Femur (tissue), 1 donor: ENCODE measurements at regions not wholly inside any gene's neighbourhood (a gene's known extent, or its start where the extent isn't known, plus 50 kb on each side); places are given as distances from the start of the nearest gene placed in this dataset.
"Not testable (repeated sequence)": the region's sequence is repeated elsewhere in the genome, so short reads cannot be mapped to it uniquely, and the experiment has no call there.

Experiments used
- DNase-seq: peaks from one replicate; pipeline ENCODE4 v3.0.0-alpha.2; 2017

DNA sequence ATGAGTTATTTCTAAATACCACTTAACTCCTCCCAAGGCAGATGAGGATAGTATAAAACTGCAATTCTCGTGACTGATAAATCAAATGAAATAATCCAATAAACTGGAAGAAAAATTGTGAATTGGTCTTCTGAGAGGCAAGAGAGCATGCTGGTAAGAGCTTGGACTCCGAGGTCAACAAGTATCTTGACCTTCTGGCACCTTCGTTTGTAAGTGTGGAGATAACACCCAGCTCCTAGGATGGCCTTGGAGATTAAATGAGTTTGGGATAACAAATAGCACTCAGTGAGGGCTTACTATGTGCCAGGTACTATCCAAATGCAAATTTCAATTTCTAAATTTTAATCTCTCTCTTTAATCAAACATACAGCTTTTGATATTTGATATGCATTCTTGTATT is 866.3 kb upstream of the WWC1 start:
- DNase-seq: no peak

DNA sequence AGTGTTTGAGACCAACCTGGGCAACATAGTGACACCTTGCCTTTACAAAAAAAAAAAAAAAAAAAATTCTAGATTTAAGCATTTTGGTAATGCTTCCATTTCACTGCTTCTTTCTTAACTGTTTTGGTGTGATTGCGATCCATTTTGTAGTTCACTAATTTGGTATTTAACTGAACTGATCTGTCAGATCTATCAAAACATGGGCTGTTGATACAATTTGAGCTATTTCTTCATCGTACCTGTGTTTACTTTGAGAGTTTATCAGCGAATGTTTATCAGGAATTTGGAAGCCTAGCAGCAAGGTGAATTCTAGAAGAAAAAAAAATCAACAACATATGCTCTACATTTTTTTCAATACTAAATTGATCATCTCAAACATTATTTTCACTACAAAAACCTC is 864.9 kb upstream of the WWC1 start:
- DNase-seq: no peak

DNA sequence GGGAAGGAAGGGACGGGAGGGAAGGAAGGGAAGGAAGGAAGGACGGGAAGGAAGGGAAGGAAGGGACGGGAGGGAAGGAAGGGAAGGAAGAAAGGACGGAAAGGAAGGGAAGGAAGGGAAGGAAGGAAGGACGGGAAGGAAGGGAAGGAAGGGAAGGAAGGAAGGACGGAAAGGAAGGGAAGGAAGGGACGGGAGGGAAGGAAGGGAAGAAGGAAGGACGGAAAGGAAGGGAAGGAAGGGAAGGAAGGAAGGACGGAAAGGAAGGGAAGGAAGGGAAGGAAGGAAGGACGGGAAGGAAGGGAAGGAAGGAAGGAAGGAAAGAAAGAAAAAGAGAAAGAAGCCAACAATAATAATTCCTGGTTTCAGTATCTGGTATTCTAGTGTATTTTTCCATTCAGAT is 863.8 kb upstream of the WWC1 start:
- not testable (repeated sequence) for DNase-seq

DNA sequence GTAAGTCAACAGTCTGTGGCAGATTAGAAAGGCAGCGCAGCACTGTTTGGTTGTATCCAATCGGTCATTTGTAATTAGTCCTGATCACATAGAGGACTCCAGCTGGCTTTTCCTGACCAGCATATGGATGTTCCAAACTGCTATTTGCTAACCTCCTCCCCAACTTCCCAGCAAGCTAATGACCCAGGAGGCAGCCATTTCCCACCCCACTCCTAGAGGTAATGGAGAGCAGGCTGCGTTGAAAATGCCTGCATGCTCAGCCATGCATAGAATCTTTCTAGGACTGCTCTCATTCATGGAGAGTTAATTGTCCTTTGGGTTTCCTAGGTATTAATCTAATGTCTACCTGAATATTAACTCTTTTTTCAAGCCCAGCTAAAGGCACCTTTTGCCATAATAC is 850.6 kb upstream of the WWC1 start:
- no peak for DNase-seq

DNA sequence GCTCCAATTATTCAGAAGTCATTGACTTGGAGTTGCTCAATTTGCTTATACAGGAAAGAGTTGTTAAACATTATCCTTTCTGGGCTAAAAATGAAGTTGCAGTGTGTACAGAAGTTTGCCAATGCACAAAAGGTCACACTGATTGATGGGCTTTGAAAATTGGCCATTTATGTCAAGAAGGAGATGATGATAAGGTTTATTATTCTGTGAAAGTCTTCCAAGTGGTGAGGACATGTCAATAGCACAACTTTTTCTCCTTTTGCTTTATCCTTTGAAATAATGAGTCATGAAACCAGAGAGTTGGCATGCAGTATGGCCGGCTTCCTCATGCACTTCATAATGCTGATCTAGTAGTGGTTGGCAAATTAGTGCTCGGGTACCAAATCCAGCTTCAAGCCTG is 848.5 kb upstream of the WWC1 start:
- DNase-seq: no peak

DNA sequence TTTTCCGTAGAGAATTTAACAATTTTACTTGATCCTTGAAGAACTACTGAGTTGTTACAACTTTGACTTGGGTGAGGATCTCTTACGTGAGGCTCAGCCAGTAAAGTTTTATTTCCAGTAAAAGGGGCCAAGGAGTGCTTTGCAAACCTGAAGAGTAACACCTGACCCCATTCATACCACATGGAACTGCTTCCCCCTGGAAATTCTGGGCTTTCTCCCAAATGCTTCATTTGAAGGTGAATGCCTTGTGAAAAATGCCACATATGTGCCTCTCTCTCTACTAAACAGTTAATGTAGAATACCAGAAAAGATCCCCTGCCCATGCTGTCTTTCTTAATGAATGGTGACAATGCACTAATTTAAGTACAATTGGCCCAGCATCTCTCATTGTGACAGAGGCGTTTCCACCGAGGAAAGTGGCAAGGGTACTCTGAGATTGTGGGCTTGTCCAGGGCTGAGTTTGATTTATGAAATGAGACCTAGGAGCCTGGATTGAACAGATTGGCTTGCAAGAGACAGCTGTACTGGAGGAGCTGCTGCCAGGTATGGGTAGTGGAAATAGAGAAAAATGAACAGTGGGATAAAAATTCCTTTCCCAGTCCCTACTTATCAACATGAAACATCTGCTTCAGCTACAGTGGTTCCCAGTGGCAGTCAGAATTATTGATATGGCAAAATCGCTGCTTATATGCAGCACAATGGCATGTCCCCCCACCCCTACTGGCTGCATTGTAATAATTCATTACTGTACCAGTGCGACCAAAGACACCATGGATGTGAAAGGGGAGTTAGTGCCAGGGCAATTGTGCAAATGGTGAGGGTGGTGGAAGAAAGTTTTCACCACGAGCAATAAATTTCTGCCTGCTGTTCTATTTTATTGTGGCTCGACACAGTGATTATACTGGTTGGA is 843.7 kb upstream of the WWC1 start:
- no peak for DNase-seq

DNA sequence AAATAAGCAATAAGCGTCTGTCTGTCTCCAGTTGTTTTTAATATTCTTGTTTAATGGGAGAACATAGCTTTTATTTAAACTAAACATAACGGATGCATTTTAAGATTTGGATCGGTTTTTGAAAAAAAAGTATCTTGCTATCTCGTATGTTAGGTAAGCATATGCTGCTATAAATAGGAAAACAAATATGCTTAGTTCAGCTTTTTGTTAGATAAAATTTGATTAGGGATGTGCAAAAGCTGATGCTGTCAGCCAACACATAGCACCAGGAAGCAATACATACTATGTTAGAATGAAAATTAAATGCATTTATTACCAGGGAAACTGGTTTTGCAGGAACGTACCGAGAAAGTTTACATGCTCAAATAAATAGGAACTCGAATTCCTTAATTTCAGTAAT is 843.1 kb upstream of the WWC1 start:
- DNase-seq: no peak

DNA sequence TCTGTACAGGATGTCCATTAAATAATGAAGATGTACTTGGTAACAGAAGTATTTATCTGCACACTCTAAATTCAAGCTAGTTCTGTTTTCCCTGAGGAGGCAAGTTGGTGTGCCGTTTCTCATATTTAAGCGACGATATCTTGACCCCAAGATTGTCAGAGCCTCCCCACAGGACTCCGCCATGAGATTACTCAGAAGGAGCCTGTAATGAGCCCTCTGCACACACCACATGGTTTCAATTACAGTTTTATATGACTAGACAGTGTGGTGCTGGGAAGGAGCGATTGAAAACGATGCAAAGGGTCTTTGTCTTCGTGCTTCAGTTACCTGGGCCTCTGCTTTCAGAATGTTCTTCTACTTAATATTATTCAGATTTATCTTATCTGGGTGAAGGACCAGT is 840.4 kb upstream of the WWC1 start:
- no peak for DNase-seq

DNA sequence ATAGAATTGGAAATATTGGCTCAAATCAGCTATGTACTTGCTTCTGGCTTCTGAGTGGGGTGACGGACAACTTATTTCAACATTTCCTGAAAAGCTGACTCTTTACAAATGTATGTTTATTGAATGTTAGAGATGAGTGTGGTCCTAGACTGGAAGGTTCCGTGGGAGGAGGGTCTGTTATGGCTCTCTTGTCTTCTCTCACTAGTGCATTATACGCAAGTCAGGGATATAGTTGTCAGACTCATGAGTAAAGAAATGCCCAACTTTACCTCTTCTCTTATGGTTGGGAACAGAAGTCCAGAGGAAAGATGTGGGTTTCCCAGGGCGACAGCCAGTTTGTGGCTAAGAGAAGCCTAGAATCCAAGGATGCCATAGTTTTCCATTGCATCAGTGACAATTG is 839.3 kb upstream of the WWC1 start:
- DNase-seq: no peak

DNA sequence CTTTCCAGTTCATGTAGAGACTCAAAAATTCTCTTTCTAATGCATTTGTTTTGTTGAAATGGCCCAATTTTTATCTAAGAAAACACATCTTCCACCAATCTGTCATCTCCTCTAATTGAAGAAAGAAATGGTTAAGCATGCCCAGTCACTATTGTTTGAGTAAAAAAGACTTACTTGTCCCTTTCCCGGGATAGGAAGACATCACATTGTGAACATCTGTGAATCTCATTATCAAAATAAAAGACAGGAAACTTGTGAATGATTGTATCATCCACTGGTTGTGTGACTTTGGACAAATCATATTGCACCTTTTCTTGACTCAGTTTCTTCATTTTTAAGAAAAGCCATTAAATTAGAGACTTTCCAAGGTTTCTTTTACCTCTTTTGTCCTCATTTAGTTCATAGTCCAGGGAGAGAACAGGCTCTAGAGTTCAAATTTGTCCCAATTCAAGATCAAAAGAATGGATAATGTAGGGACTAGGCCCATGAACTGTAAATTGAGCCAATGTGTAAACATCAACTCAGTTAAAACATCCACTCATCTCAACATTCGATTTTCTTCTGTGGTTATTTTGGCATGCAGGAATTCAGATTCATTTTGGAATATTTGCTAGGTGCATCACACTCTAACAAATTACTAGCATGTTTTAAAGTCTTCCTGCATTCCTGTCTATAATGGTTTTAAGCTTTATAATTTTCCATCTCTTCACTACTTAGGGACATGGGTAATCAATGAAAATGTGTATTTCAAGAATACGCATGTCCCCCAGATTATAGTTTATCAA is 838.0 kb upstream of the WWC1 start:
- DNase-seq: no peak

DNA sequence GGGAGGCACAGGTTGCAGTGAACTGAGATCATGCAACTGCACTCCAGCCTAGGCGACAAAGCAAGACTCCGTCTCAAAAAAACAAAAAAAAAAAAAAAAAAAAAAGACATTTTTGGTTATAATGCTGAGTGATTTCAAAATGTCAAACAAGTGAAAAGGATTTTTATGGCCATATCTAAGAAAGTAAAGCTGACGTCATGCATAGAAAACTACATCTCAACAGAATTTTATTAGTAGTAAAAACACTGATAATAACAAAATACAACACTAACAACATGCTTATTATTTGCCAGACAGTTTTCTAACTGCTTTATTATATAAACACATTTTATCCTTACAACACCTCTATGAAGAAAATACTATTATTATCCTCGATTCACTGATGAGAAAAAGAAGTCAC is 833.0 kb upstream of the WWC1 start:
- no peak for DNase-seq

DNA sequence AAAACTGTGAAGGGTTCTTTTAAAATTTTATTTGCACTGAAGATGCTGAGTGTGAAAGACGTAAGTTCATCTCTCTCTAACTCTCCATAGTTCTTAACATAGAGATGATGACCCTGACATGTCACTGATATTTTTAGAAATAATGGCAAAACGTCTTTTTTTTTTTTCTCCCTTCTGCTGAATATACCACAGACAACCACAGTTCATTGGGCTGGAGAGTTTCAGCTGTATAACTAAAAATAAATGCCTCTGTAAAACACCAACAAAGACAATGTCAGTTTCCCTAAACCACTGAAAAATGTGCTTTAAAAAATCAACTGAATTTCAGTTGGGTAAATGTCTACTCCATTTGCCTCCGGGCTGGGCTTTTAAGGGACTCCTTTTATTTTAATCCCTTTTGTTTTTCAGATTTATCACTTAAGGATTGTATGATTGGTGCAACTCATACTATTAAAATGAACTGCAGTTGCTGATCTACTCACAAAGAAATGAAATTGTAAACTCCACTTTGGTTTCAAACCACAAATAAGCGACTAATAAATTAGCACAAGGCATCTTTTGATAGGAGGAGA is 830.9 kb upstream of the WWC1 start:
- DNase-seq: no peak

DNA sequence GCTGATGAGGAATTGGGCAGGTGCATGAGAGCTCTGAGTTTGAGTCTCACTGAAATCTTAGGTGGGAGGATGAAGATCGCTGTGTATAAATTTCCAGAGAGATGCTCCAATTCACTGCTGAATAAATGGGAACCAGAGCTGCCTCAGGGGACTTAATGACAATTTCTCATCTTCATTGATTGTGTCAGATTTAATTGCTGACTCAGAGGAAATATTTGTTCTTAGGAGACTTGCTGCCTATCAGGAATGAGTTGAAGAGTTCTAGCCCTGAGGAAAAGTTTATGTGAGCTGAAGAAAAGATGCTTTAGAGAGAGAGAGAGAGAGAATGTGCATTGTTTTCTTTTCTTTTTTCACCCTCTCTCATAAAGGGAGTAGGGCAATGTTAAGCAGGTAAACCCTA is 827.5 kb upstream of the WWC1 start:
- no peak for DNase-seq

DNA sequence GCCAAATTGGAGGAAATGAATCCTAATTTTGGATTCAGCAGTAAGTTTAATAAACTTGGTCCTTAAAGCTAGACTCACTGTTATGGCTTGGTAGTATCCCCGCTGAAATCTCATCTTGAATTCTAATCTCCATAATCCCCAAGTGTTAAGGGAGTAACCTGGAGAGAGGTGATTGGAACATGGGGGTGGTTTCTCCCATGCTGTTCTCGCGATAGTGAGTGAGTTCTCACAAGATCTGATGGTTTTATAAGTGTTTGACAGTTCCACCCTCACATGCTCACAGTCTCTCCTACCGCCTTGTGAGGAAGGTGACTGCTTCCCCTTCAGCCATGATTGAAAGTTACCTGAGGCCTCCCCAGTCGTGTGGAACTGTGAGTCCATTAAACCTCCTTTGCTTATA is 824.5 kb upstream of the WWC1 start:
- DNase-seq: no peak

DNA sequence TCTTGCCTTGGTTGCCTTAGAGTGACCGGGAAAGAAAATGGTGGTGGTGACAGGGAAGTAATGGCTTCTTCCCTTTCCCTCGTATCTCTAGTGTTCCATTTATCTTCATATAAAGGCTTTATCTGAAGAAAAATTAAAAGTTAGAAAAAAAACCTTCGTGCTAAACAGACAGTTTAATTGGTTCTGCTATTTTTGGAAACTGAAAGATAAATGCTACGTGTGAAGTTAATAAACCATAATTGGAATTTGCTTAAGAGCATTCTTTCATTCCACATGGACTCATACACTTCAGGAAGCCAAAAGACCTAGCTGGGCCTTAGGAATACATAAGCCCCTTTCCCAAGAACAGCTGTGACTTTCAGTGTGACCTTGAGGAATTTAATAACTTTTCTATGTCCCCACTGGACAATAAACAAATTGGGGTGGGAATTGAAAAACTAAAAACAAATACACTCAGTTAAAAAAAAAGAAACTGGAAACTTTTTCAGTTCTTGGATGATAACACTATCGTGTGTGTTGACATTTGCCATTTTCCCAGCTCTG is 818.8 kb upstream of the WWC1 start:
- no peak for DNase-seq

DNA sequence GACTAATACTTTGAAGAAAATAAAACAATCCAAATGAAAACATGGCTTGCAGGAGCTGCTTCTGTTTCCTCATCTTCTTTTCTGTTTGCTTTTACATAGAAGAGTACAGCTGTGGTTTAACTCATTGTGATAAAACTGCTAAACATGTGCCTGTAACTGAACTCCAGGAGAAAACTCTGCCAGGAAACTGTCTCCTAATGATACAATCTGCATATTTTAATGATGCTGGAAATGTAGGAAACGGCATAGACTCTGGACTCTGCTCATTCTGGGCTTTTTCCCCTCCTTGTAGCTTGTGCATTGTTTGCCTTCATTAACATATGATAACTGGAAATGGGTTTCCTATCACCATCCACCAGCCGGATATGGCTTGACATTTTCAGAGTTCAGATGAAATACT is 813.3 kb upstream of the WWC1 start:
- DNase-seq: no peak

DNA sequence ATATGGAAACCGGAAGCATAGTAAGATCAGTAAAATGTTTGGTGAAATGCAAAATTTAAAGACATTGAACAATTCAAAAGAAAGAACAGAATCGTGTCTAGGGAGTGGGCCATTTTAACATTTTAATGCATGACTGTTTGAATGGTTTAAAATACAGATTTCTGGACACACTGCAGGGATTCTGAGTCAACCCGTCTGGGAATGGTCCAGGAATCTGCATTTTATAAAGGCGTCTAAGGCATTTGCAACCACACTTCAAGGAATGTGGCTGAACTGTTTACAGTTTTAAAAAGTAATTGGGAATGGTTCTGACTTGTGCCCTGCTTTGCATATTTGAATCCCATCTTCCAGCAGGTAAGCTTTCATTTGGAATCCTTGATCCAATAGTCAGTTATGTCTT is 811.7 kb upstream of the WWC1 start:
- DNase-seq: no peak

DNA sequence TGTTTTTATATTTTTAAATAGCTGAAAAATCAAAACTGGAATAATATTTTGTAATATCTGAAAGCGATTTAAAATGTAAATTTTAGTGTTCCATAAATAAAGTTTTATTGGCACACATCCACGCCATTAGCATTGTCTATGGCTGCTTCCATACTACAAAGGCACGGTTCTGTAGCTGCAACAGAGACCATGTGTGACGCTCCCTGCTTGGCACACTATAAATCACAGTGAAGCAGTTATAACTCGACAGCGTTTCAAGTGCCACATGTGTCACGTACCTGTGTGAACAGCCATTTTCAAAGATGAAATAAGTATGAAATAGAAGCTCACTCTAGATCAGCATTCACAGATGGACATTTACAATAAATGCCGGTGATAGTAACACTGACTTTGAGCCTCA is 810.1 kb upstream of the WWC1 start:
- DNase-seq: no peak

DNA sequence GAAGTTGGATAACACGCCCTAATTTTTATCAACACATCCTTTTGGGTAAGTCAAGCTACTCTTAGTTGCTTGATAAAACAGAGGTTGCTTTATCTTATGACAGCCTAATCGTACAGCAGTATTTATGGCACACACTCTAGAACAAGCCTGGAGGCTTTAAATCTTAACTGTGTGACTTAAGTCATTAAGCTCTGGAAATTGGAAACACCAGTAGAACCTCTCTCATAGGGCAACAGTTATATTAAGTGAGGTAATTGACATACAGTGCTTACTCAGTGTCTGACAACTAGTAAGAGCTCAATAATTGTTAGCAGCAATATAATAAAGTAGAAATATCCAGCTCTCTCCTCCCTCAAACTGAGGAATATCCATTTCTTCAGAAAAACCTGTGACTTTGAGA is 808.9 kb upstream of the WWC1 start:
- DNase-seq: no peak

DNA sequence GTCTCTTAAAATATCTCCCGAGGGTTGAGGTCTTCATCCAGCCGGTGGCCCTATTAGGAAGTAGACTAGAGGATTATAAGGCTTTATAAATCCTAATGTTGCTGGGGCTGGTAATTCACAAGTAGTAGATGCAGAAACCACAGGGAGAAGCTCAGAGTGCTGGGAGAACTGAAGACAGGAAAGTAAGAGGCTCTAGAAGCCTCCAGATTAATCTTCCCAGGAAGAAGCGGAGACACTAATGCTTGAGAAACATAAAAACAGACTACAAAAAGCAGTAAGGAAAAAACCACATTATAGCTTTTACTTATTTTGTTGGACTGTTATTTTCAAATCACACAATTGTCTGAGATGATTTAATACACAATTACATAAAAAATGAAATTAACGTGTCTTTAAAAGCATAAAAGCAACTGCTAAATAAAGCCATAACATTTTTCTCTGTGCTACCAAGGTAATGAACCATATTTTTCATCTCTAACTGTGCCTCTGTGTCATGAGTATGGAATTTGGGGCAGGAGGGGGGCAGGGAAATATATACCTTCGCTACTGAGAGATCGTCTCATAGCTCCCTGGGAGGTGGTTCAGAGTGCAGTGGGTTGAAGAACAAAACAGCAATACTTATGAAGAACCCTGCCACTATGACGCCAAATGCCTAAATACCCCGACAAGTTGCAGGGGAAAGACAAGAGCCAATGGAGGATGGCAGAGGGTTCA is 806.2 kb upstream of the WWC1 start:
- no peak for DNase-seq

DNA sequence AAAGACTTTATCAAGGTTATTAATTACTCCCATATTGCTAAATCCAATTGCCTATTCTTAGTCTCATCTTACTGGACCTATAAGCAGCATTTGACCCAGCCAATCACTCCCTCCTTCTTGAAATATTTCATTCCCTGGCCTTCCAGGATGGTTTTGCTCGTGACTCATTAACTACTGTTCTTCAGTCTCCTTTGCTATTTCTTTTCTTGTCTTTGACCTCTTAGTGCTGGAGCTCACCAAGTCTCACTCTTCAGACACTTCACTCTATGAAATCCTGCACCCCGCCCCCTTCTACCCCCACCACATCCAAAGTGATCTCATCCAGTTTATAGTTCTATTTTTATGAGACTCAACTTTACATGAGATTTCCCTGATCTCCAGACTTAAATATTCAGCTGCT is 803.1 kb upstream of the WWC1 start:
- DNase-seq: no peak

DNA sequence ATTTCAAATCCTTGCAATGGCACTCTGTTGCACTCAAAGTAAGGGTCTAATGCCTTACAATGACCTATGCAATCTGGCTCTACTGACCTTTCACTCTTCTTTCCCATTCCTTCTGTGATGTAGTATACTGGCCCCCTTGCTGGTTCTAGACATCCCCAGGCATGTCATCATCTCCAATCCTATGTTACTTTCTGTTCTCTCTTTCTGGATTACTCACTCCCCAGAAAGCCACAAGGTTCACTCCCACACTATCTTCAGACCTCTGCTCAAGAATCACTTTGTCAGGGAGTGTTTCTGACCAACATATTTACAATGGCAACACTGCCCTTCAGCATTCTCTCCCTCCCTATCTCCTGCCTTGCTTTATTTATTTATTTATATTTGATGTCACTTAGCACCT is 802.2 kb upstream of the WWC1 start:
- DNase-seq: no peak
